ENCODE measurements at regions not wholly inside any gene's neighbourhood (a gene's known extent, or its start where the extent isn't known, plus 50 kb on each side); places are given as distances from the start of the nearest gene placed in this dataset.
"Not testable (repeated sequence)": the region's sequence is repeated elsewhere in the genome, so short reads cannot be mapped to it uniquely, and the experiment has no call there.

GRCh38 chr12:5269846-5270245, 162.1 kb upstream of the NTF3 start:
- TF ChIP-seq CTCF (IDR thresholded peaks at IDR 0.05; ENCODE audit: low read depth, low read length, missing control alignments): no peak
- no peak overlapping the region for H3K4me3 ChIP-seq (replicated peaks; ENCODE audit: low read depth, low read length)
- no peak for DNase-seq (ENCODE audit: extremely low read depth, low read depth)

GRCh38 chr12:5272018-5272785, 159.7 kb upstream of the NTF3 start:
- DNase-seq (ENCODE audit: extremely low read depth, low read depth): no peak
- no peak for TF ChIP-seq CTCF (IDR thresholded peaks at IDR 0.05; ENCODE audit: low read depth, low read length, missing control alignments)
- H3K4me3 ChIP-seq (replicated peaks; ENCODE audit: low read depth, low read length): no peak overlapping the region

DNA sequence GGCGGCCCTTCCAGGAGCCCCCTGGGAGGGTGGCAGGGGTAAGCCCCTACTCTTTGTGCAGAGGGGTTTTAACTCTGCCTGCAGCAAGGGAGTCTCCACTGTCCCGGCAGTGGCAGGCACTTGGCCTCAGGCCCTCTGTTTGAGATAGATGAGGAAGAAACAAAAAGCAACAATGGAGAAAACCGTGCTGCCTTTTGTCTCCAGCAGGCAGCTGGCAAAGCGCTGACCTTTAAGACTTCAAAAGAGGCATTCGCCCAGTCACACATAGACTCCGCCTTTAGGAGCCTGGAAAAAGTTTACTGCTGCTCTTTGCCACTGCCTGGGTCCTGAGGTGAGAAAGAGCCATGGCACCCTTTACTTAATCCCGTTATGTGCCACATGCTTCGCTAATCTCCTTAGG, 158.2 kb upstream of the NTF3 start:
- TF ChIP-seq CTCF (IDR thresholded peaks at IDR 0.05; ENCODE audit: low read depth, low read length, missing control alignments): no peak
- no peak for DNase-seq (ENCODE audit: extremely low read depth, low read depth)
- no peak overlapping the region for H3K4me3 ChIP-seq (replicated peaks; ENCODE audit: low read depth, low read length)

- no peak overlapping the region for H3K4me3 ChIP-seq (replicated peaks; ENCODE audit: low read depth, low read length)
- DNase-seq (ENCODE audit: extremely low read depth, low read depth): no peak
- no peak for TF ChIP-seq CTCF (IDR thresholded peaks at IDR 0.05; ENCODE audit: low read depth, low read length, missing control alignments)
These were observed 155.5 kb upstream of the NTF3 start for GRCh38 chr12:5276327-5276880.

DNA sequence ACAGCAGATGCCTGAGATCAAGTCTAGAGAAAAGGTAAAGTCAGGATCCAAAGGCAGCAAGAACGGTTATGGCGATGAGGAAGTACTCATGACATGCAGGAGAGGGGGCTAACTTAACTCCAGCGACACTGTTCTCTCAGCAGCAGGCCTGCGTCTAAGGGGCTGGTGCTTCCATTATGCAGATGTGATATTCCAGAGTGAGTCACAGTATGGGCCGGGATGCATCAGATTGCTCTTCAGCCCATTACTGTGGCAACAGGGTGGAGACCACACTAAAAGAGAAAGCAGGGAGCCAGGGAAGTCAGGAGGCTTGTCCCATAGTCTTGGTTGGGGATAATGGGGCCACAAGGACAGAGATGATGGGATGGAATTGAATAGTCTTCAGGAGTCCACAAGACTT, 151.8 kb upstream of the NTF3 start:
- no peak for TF ChIP-seq CTCF (IDR thresholded peaks at IDR 0.05; ENCODE audit: low read depth, low read length, missing control alignments)
- no peak overlapping the region for H3K4me3 ChIP-seq (replicated peaks; ENCODE audit: low read depth, low read length)
- DNase-seq (ENCODE audit: extremely low read depth, low read depth): no peak

- DNase-seq (ENCODE audit: extremely low read depth, low read depth); H3K4me3 ChIP-seq (replicated peaks; ENCODE audit: low read depth, low read length): not testable (repeated sequence)
These were observed 141.5 kb upstream of the NTF3 start for GRCh38 chr12:5290368-5290767.

DNA sequence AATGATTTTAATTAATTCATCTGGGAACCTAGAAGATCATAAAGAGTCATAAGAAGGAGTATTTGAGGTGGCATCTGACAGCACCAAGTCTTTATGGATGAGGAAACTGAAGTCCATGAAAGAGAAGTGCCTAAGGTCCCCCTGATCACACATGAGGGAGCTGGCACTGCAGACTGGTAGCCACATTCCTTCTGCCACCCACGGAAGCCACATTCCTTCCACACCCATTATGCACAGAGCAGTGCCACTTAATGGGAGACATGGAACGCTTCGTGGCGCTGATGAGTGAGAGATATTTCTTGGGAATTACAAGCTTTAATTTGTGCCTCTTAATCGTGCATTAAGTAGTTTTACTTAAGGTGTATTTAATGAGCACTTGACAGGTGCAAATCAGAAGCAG, 139.3 kb upstream of the NTF3 start:
- no peak overlapping the region for H3K4me3 ChIP-seq (replicated peaks; ENCODE audit: low read depth, low read length)
- no peak for DNase-seq (ENCODE audit: extremely low read depth, low read depth)
- no peak for TF ChIP-seq CTCF (IDR thresholded peaks at IDR 0.05; ENCODE audit: low read depth, low read length, missing control alignments)
